ENCODE measurements at regions not wholly inside any gene's neighbourhood (a gene's known extent, or its start where the extent isn't known, plus 50 kb on each side); places are given as distances from the start of the nearest gene placed in this dataset.
"Not testable (repeated sequence)": the region's sequence is repeated elsewhere in the genome, so short reads cannot be mapped to it uniquely, and the experiment has no call there.

DNA sequence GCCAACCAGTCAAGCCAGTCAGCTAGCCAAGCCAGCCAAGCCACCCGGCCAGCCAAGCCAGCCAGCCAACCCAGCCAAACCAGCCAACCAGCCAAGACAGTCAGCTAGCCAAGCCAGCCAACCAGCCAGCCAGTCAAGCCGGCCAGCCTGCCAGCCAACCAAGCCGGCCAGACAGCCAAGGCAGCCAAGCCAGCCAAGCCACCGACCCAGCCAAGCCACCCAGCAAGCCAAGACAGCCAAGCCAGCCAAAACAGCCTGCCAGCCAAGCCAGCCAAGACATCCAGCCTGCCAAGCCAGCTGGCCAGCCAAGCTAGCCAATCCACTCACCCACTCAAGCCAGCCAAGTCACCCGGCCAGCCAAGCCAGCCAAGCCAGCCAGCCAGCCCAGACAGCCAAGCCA lies 1599.2 kb downstream of the RPIA start:
- TF ChIP-seq EP300 (IDR thresholded peaks at IDR 0.05; ENCODE audit: borderline replicate concordance in 1 of 2, control insufficient read depth in 1 of 2, low read depth in 2 of 2, low read length in 2 of 2), result not testable (repeated sequence)
- TF ChIP-seq, protein P1, sequence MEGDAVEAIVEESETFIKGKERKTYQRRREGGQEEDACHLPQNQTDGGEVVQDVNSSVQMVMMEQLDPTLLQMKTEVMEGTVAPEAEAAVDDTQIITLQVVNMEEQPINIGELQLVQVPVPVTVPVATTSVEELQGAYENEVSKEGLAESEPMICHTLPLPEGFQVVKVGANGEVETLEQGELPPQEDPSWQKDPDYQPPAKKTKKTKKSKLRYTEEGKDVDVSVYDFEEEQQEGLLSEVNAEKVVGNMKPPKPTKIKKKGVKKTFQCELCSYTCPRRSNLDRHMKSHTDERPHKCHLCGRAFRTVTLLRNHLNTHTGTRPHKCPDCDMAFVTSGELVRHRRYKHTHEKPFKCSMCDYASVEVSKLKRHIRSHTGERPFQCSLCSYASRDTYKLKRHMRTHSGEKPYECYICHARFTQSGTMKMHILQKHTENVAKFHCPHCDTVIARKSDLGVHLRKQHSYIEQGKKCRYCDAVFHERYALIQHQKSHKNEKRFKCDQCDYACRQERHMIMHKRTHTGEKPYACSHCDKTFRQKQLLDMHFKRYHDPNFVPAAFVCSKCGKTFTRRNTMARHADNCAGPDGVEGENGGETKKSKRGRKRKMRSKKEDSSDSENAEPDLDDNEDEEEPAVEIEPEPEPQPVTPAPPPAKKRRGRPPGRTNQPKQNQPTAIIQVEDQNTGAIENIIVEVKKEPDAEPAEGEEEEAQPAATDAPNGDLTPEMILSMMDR (IDR thresholded peaks at IDR 0.05 in 2 of 3, conservative IDR thresholded peaks at IDR 0.05 in 1 of 3; ENCODE audit: control insufficient read depth in 2 of 3, extremely low read depth in 1 of 3, insufficient read depth in 1 of 3, low read depth in 3 of 3, low read length in 3 of 3), result not testable (repeated sequence)

Data from GM12878 (cell line).